Immature natural killer cell (primary cell): ENCODE measurements at regions not wholly inside any gene's neighbourhood (a gene's known extent, or its start where the extent isn't known, plus 50 kb on each side); places are given as distances from the start of the nearest gene placed in this dataset.
"Not testable (repeated sequence)": the region's sequence is repeated elsewhere in the genome, so short reads cannot be mapped to it uniquely, and the experiment has no call there.

Experiments
- DNase-seq, 3 donors: peaks; one replicate each; pipeline ENCODE4 v3.0.0; 2022; ENCODE audit warnings: mixed read lengths in 1 of 3
- H3K27ac Mint-ChIP-seq, 6 donors: one replicate each; pipeline ENCODE4 v1.8.0; 2020; ENCODE audit warnings: mixed read lengths in 6 of 6, mild to moderate bottlenecking in 5 of 6, inconsistent platforms in 4 of 6, moderate library complexity in 3 of 6
- H3K27me3 Mint-ChIP-seq, 3 donors: one replicate each; pipeline ENCODE4 v1.8.0; 2020 to 2021; ENCODE audit warnings: low read depth in 3 of 3, mild to moderate bottlenecking in 3 of 3, mixed read lengths in 3 of 3, moderate library complexity in 3 of 3, inconsistent platforms in 1 of 3
- H3K36me3 Mint-ChIP-seq, 3 donors: one replicate each; pipeline ENCODE4 v1.8.0; 2020; ENCODE audit warnings: mixed read lengths in 3 of 3, inconsistent platforms in 2 of 3, mild to moderate bottlenecking in 2 of 3
- H3K4me1 Mint-ChIP-seq, 2 donors: one replicate each; pipeline ENCODE4 v1.8.0; 2020; ENCODE audit warnings: inconsistent platforms in 2 of 2, mild to moderate bottlenecking in 2 of 2, mixed read lengths in 2 of 2, moderate library complexity in 1 of 2
- H3K4me3 Mint-ChIP-seq, 5 donors: one replicate each; pipeline ENCODE4 v1.8.0; 2020; ENCODE audit warnings: mild to moderate bottlenecking in 5 of 5, mixed read lengths in 5 of 5, inconsistent platforms in 3 of 5, moderate library complexity in 3 of 5
- H3K9me3 Mint-ChIP-seq, 6 donors: one replicate each; pipeline ENCODE4 v1.8.0; 2020; ENCODE audit warnings: mild to moderate bottlenecking in 6 of 6, mixed read lengths in 6 of 6, inconsistent platforms in 4 of 6, moderate library complexity in 3 of 6

DNA sequence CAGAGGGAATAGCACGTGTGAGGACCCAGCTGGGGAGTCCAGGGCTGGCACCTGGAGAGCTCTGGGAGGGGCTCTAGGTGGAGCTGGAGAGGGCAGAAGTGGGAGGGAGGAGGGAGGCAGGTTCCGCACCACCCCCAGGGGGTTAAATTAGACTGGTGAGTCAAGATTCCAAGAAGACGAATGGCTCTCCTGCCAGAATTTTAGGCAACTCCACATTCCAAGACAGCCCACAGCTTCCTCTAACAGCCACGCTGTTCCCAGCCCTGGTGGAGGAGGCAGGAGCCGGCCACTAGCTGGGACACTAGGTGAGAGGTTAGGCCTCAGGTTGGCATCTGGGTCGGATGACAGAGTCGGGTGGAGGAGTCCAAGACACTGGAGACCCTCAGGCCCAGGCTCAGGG is 60.2 kb downstream of the TFAP2C start:
- Mint-ChIP-seq H3K36me3 (no peaks in the 10 kb centered on the region), H3K4me3 (no peak overlapping the region), H3K27ac (no peak overlapping the region), H3K4me1 (no peaks in the 10 kb centered on the region), H3K27me3 (peaks cover 2 to 7% (median 3%) of the 10 kb centered on the region in 3 donors), H3K9me3 (no peaks in the 10 kb centered on the region)
- no peak for DNase-seq

DNA sequence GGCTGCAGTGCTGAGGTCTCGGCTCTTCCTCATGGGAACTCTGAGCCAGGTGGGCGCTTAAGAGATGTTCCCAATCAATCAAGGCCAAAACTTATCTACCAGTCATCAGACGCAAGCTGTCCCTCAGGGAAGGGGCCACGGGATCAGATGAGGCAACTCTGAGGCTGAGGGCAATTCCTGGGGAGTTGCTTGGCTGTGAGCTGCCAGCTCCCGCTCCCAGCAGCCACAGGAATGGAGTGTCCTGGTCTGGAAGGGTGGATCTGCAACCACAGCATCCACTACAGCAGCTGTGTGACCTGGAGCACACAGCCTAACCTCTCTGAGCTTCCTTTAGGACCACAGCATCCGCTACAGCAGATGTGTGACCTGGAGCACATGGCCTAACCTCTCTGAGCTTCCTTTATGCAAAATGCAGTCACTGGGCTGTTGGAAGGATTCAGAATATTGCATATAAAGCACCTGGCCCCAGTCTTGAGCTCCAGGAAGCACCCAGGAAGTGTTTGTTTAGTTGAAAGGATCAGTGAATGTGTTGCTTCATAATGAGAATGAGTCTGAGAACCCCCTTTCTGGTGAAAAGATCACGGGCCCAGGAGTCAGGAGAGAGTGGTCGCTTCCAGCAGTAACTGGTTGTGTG is 60.9 kb downstream of the TFAP2C start:
- no peak overlapping the region for H3K4me3 Mint-ChIP-seq
- H3K27ac Mint-ChIP-seq: no peak overlapping the region
- peaks cover 2 to 8% (median 3%) of the 10 kb centered on the region in 3 donors for H3K27me3 Mint-ChIP-seq
- H3K36me3 Mint-ChIP-seq: no peaks in the 10 kb centered on the region
- DNase-seq: no peak
- no peaks in the 10 kb centered on the region for H3K9me3 Mint-ChIP-seq
- H3K4me1 Mint-ChIP-seq: no peaks in the 10 kb centered on the region

DNA sequence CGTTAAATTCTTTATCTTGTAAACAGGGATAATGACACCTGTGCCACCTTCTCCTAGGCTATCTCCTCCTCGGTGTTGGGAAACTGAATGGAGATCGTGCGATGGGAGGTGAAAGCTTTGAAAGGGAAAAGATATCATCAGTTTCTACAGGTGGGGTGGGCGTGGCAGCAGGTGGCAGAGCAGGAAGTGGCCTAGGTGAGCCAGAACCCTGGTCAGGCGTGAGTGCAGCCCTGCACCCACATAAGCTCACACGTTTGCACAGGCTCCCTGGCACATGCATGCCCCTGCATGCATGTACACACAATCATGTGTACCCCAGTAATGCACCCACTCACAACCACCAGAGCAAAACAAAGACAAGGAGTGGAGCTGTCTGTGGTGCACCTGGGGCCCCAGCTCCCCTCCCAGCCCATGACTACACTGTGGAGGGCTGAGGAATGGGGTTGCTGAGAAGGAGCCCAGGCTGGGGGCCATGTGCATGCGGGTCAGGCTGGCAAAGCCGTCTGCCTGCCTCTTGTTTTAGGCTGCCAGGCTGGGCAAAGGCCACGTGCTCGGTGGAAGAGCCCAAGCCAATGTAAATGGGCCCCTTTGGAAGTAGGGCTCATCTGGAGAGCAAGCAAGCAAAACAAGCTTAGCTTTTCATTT is 61.5 kb downstream of the TFAP2C start:
- no peaks in the 10 kb centered on the region for H3K4me1 Mint-ChIP-seq
- peaks cover 2 to 8% (median 3%) of the 10 kb centered on the region in 3 donors for H3K27me3 Mint-ChIP-seq
- no peaks in the 10 kb centered on the region for H3K9me3 Mint-ChIP-seq
- no peaks in the 10 kb centered on the region for H3K36me3 Mint-ChIP-seq
- DNase-seq: no peak
- no peak overlapping the region for H3K27ac Mint-ChIP-seq
- H3K4me3 Mint-ChIP-seq: no peak overlapping the region

DNA sequence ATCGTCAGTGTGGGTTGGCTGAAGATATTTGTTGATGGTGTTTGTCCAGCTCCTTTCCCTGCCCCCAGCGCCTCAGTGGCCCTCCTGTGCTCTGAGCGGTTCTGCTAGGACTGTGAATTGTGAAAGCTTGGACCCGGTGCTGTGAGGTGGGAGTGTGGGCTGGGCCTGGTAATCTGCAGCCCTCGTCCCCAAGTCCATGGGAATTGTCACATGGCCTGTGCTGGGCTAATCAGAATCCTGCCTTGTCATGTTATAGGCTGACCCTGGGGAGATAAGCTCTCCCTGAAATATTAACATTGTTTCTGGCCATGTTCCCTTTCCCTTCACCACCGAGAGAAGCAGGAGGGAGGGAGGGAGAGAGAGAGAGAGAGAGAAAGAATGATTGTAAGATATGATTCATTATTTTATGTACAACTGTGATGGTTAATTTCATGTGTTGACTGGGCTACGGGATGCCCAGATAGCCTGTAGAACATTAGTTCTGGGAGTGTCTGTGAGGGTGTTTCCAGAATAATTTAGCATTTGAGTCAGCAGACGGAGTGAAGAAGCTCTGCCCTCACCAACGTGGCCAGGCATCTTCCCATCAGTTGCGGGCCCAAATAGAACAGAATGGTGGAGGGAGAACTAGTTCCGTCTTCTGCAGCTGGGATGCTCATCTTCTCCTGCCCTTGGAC is 62.4 kb downstream of the TFAP2C start:
- no peak overlapping the region for H3K27ac Mint-ChIP-seq
- H3K9me3 Mint-ChIP-seq: no peaks in the 10 kb centered on the region
- no peaks in the 10 kb centered on the region for H3K36me3 Mint-ChIP-seq
- peaks cover 2 to 8% (median 3%) of the 10 kb centered on the region in 3 donors for H3K27me3 Mint-ChIP-seq
- no peak overlapping the region for H3K4me3 Mint-ChIP-seq
- DNase-seq: no peak
- H3K4me1 Mint-ChIP-seq: no peaks in the 10 kb centered on the region

DNA sequence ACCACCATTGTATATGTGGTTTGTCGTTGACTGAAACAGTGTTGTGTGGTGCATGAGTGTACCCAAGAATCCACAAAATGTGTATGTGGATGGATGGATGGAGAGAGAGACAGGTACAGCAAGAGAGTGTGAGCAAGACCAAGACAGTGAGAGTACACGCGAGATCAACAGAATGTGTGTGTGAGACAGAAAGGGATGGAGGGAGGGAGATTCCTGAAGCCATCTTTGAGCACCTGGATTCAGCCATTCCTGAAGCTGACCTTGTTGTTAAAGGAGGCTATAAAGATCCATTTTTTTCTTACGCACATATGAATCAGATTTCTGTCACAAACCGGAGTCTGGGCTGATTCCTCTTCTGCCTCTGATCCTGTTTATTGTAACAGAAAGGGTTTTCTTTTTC is 64.1 kb downstream of the TFAP2C start:
- no peak overlapping the region for H3K4me3 Mint-ChIP-seq
- no peak for DNase-seq
- no peaks in the 10 kb centered on the region for H3K36me3 Mint-ChIP-seq
- no peaks in the 10 kb centered on the region for H3K4me1 Mint-ChIP-seq
- H3K9me3 Mint-ChIP-seq: no peaks in the 10 kb centered on the region
- H3K27ac Mint-ChIP-seq: no peak overlapping the region
- H3K27me3 Mint-ChIP-seq: peaks cover 2 to 8% (median 3%) of the 10 kb centered on the region in 3 donors

DNA sequence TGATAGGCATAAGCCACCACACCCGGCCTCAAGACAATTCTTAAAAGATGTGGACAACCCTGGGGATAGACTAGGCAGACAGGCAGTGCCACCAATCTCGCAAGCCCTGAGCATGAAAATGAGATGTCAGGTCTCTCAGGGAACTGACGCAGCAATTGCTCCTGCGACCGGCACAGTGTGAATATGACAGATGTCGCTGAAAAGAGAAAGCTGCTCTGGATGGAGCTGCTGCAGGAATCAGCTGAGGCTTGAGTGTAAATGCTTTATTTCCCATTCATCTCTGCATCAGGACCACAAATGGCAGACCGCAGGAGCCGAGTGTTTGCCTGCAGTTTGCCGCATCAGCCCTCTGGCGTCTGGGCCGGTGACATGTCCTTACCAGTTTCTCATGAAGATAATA is 68.4 kb downstream of the TFAP2C start:
- no peak overlapping the region for H3K4me3 Mint-ChIP-seq
- no peak overlapping the region for H3K27ac Mint-ChIP-seq
- H3K4me1 Mint-ChIP-seq: no peaks in the 10 kb centered on the region
- H3K27me3 Mint-ChIP-seq: peaks cover 2 to 7% (median 3%) of the 10 kb centered on the region in 3 donors
- DNase-seq: no peak
- H3K9me3 Mint-ChIP-seq: no peaks in the 10 kb centered on the region
- H3K36me3 Mint-ChIP-seq: no peaks in the 10 kb centered on the region

DNA sequence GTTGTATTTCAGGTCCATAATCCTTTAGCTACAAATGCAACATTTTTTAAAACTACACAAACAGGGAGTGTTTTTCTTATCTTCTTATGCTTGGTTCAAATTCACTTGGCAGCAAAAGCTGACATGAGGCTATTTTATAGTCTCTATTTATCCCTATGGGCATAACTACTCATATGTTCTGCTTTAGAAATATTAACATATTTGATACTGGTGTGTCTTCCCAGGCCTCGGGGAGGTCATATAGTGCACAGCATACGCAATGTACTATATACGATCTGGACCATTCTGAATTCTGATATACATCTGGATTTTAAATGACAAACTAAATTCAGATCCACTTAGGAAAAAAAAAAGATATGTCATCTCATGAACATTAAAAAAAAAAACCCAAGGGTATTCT is 69.2 kb downstream of the TFAP2C start:
- H3K27ac Mint-ChIP-seq: no peak overlapping the region
- H3K36me3 Mint-ChIP-seq: no peaks in the 10 kb centered on the region
- H3K4me3 Mint-ChIP-seq: no peak overlapping the region
- no peak for DNase-seq
- no peaks in the 10 kb centered on the region for H3K9me3 Mint-ChIP-seq
- H3K27me3 Mint-ChIP-seq: peaks cover 2 to 7% (median 3%) of the 10 kb centered on the region in 3 donors
- no peaks in the 10 kb centered on the region for H3K4me1 Mint-ChIP-seq

DNA sequence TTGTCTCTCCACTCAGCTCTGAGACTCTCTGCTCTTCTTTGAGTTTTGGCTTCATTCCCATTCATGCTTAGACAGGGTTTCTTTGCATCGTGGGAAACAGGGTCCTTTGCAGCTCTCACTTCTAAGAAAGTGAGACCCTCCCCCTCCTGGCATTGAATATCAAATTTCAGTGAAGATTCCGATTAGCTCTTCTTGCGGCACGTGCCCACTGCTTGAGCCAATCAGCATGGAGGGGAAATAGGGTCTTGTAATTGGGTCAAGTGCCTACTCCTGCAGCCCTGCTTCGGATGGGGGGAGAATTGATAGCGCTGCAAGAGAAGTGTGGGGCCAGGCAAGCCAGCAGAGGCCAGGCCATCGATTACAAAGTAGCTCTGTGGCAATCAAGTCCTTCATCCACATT is 69.6 kb downstream of the TFAP2C start:
- DNase-seq: no peak
- Mint-ChIP-seq H3K27ac (no peak overlapping the region), H3K4me3 (no peak overlapping the region), H3K4me1 (no peaks in the 10 kb centered on the region), H3K36me3 (no peaks in the 10 kb centered on the region), H3K27me3 (peaks cover 2 to 5% (median 3%) of the 10 kb centered on the region in 3 donors), H3K9me3 (no peaks in the 10 kb centered on the region)

DNA sequence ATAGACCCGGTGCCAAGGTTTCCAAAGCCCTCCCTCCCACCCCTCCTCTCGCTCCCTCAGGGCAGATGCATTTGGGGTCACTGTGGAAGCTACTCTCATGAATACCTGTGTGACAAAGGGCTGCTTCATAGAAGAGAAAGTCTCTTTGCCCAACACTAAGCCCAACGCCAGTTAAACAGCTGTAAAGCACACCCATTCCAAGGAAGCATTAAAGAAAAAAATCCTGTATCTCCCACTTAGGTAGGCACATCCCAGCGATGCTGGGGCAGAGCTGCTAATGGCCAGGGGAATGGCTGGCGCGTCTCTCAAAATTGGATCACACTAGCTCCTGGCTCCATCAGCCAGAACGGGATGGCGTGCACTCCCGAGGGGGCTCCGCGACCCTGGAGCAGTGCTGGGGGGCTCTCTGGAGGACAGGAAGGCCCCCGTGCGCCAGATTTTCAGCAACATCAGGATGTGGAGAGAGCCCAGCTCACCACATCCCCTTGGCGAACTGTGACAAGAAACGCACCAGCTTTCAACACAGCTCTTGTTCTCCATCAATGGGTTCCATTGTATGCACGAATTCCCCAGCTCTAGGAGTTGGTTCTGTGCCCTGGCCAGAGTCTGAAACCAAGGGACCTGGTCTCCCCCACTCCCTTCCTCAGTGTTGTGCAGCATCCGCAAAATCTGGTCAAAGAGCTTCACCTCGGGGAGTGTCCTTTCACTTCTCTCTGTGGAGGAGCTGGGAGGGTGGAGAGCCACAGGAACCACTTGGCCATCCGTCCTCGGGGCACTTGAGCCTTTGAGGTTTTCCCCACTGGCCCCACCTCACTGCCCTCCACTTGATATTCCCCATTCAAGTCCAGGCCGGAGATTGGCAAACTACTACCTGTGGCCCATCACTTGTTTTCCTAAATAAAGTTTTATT is 74.1 kb downstream of the TFAP2C start:
- Mint-ChIP-seq H3K27ac (no peak overlapping the region), H3K4me3 (no peak overlapping the region), H3K9me3 (peaks cover 0 to 2% (median 0%) of the 10 kb centered on the region in 6 donors), H3K36me3 (no peaks in the 10 kb centered on the region), H3K4me1 (no peaks in the 10 kb centered on the region), H3K27me3 (peaks cover 0 to 7% (median 5%) of the 10 kb centered on the region in 3 donors)
- DNase-seq: no peak

DNA sequence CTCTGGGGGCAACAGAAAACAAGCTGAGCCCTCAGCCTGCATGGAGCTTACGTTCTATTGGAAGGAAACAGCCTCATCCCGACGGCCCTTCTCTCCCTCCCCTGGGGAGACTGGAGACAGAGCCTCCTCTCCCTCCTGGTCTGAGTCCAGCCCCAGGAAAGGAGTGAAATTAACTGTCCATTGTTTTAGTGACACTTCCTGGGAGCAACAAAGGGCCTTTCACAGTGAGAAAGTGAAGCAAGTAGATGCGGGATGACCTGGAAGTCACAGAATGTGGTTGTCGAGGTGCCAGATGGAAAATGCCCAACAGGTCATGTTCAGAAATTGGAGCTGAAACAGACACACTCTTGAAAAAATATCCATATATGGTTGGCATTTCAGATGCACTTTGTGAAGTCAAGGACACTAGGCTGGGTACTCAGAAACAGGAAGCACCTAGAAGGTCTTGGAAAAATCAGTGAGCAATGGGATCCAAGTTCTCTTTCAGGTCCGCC is 77.8 kb downstream of the TFAP2C start:
- no peak overlapping the region for H3K4me3 Mint-ChIP-seq

DNA sequence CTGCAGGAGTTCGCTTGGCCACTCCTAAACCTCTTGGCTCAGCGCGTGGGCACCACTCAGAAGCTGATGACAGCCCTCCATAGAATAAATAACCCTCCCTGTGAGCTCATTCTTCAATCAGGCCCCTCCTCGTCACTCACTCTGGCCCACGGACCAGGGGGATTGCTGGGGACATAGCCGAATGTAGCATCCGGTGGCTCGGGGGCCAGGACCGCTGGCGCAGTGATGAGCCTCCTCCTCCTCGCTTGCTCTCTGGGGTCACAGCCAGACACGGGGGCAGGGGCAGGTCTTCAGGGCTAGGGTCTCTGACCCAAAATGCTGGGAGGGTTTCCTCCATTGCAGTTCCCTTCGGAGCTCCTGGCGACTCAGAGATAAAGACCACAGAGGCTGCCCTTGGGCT is 79.9 kb downstream of the TFAP2C start:
- Mint-ChIP-seq H3K27me3 (peaks cover 0 to 12% (median 5%) of the 10 kb centered on the region in 3 donors), H3K4me3 (no peak overlapping the region), H3K27ac (no peak overlapping the region), H3K36me3 (no peaks in the 10 kb centered on the region), H3K9me3 (peaks cover 0 to 2% (median 0%) of the 10 kb centered on the region in 6 donors), H3K4me1 (no peaks in the 10 kb centered on the region)
- no peak for DNase-seq

More for the DNA sequence above, 77.8 kb downstream of the TFAP2C start:
- no peaks in the 10 kb centered on the region for H3K36me3 Mint-ChIP-seq
- DNase-seq: no peak
- H3K27ac Mint-ChIP-seq: no peak overlapping the region
- peaks cover 0 to 11% (median 5%) of the 10 kb centered on the region in 3 donors for H3K27me3 Mint-ChIP-seq
- no peaks in the 10 kb centered on the region for H3K4me1 Mint-ChIP-seq
- peaks cover 0 to 2% (median 0%) of the 10 kb centered on the region in 6 donors for H3K9me3 Mint-ChIP-seq

DNA sequence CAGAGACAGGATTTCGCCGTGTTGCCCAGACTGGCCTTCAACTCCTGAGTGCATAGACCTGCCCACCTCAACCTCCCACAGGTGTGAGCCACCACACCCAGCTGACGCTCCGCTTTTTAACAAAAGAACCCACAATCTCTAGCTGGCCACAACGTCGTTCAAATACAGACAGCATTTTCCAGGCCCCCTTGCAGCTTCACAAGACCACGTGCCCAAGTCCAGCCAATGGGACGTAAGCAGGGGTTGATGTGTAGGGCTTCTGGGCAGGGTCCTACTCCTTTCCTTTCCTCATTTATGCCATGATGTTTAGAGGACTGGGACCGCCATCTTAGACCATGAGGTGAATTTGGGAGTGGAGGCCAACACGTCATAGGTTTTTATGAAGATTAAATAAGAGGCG is 81.0 kb downstream of the TFAP2C start:
- no peak for DNase-seq
- no peak overlapping the region for H3K27ac Mint-ChIP-seq
- no peak overlapping the region for H3K4me3 Mint-ChIP-seq
- no peaks in the 10 kb centered on the region for H3K36me3 Mint-ChIP-seq
- no peaks in the 10 kb centered on the region for H3K4me1 Mint-ChIP-seq
- peaks cover 0 to 10% (median 5%) of the 10 kb centered on the region in 3 donors for H3K27me3 Mint-ChIP-seq
- H3K9me3 Mint-ChIP-seq: peaks cover 0 to 2% (median 0%) of the 10 kb centered on the region in 6 donors

DNA sequence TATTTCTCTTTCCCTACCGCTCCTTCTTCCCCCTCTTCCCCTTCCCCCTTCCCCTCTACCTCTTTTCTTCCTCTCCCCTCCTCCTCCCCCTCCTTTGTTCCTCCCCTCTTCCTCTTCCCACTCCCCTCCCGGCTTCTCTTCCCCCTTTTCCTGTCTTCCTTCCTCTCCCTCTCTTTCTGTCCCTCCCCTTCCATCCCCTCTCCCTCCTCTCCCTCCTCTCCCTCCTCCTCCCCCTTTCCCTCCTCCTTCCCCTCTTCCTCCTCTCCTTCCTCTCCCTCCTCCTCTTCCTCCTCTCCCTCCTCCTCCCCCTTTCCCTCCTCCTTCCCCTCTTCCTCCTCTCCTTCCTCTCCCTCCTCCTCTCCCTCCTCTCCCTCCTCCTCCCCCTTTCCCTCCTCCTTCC is 81.5 kb downstream of the TFAP2C start:
- not testable (repeated sequence) for H3K27ac Mint-ChIP-seq, H3K4me1 Mint-ChIP-seq, H3K9me3 Mint-ChIP-seq, DNase-seq, H3K36me3 Mint-ChIP-seq, H3K4me3 Mint-ChIP-seq
- H3K27me3 Mint-ChIP-seq: peaks cover 0 to 10% (median 7%) of the 10 kb centered on the region in 3 donors
